Keratinocyte (primary cell): ENCODE measurements at regions not wholly inside any gene's neighbourhood (a gene's known extent, or its start where the extent isn't known, plus 50 kb on each side); places are given as distances from the start of the nearest gene placed in this dataset.

Experiments
- EZH2 ChIP-seq: IDR thresholded peaks from one replicate; pipeline ENCODE4 v1.6.1; 2012; ENCODE audit warnings: inconsistent platforms, mild to moderate bottlenecking, low read length, moderate library complexity
- TF ChIP-seq, protein P1 (sequence below), 3 experiments: IDR thresholded peaks in 1 of 3; conservative IDR thresholded peaks in 1 of 3; optimal IDR thresholded peaks in 1 of 3; 2 replicates in 2 of 3; 3 replicates in 1 of 3; pipeline versions ENCODE3 to v1.5.1; 2011; ENCODE audit warnings: low read length in 3 of 3, mild to moderate bottlenecking in 3 of 3, moderate library complexity in 2 of 3, control low read depth in 1 of 3, inconsistent platforms in 1 of 3; ENCODE audit not compliant: insufficient read depth in 2 of 3; ENCODE audit errors: extremely low read depth in 1 of 3

- TF ChIP-seq, protein P1, sequence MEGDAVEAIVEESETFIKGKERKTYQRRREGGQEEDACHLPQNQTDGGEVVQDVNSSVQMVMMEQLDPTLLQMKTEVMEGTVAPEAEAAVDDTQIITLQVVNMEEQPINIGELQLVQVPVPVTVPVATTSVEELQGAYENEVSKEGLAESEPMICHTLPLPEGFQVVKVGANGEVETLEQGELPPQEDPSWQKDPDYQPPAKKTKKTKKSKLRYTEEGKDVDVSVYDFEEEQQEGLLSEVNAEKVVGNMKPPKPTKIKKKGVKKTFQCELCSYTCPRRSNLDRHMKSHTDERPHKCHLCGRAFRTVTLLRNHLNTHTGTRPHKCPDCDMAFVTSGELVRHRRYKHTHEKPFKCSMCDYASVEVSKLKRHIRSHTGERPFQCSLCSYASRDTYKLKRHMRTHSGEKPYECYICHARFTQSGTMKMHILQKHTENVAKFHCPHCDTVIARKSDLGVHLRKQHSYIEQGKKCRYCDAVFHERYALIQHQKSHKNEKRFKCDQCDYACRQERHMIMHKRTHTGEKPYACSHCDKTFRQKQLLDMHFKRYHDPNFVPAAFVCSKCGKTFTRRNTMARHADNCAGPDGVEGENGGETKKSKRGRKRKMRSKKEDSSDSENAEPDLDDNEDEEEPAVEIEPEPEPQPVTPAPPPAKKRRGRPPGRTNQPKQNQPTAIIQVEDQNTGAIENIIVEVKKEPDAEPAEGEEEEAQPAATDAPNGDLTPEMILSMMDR (optimal IDR thresholded peaks at IDR 0.05 in 1 of 3, IDR thresholded peaks at IDR 0.05 in 1 of 3, conservative IDR thresholded peaks at IDR 0.05 in 1 of 3; ENCODE audit: extremely low read depth in 1 of 3, insufficient read depth in 2 of 3, low read length in 3 of 3): no peak
- no peak for TF ChIP-seq EZH2
These were observed 372.2 kb downstream of the METTL15 start for GRCh38 chr11:28480406-28480805.
